BLaER1 (cell line): ENCODE measurements at regions not wholly inside any gene's neighbourhood (a gene's known extent, or its start where the extent isn't known, plus 50 kb on each side); places are given as distances from the start of the nearest gene placed in this dataset.

ENCODE experiments used
- H3K27ac ChIP-seq: shearing (Covaris generic); formaldehyde crosslinking; 2 replicates; pipeline ENCODE4 v1.8.1; 2022
- H3K27me3 ChIP-seq: shearing (Covaris generic); formaldehyde crosslinking; 2 replicates; pipeline ENCODE4 v1.8.1; 2022
- H3K36me3 ChIP-seq: shearing (Covaris generic); formaldehyde crosslinking; 2 replicates; pipeline ENCODE4 v1.8.1; 2022
- H3K4me1 ChIP-seq: shearing (Covaris generic); formaldehyde crosslinking; 2 replicates; pipeline ENCODE4 v1.8.1; 2022
- H3K4me2 ChIP-seq: shearing (Covaris generic); formaldehyde crosslinking; 2 replicates; pipeline ENCODE4 v1.8.1; 2022
- H3K4me3 ChIP-seq: shearing (Covaris generic); formaldehyde crosslinking; 2 replicates; pipeline ENCODE4 v1.8.1; 2022
- H3K9ac ChIP-seq: shearing (Covaris generic); formaldehyde crosslinking; 2 replicates; pipeline ENCODE4 v1.8.1; 2022
- H3K9me3 ChIP-seq: shearing (Covaris generic); formaldehyde crosslinking; 2 replicates; pipeline ENCODE4 v1.8.1; 2022
- H4K20me1 ChIP-seq: shearing (Covaris generic); formaldehyde crosslinking; 2 replicates; pipeline ENCODE4 v1.8.1; 2022
- Cebpa-rat ChIP-seq: shearing (Covaris generic); IDR thresholded peaks from 2 replicates; pipeline ENCODE4 v1.8.1; 2022

DNA sequence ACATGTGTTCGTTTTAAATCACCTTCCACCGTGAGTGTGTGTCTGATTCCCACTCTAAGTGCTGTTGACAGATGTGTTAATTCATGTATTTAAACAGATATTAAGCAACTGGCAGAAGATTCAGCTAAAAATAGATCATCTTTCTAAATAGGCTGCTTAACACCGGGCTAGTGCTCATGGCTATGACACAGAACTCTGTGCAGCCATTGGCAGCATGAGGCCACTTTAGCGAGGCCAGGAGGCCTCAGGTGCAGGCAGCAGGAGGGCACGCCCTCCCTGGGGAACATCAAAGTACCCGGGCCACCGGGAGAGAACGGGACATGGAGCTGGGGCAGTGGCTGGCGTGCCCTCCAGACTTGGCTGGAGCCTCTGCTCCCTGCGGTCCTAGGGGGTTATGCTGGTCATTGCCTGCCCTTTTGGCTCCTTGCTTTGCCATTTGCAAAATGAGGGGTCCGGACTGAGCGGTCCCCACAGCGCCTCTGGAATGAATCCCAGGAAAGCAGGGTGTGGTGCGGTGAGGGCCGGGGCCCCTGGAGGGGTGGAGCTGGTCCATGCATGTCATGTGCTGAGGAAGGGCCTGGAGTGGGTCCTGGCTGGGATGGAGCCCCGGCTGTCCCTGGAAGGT, 62.8 kb upstream of the HDAC4 start:
- Histone ChIP-seq H3K4me1 (peaks cover 45% of the 10 kb centered on the region), H3K9me3 (peaks cover 3% of the 10 kb centered on the region; the same call in 1 of the 2 replicates), H3K27ac (peak overlapping the region; percentile 63), H3K27me3 (no peaks in the 10 kb centered on the region), H4K20me1 (no peaks in the 10 kb centered on the region), H3K4me2 (peak overlapping the region; percentile 84), H3K36me3 (no peaks in the 10 kb centered on the region), H3K9ac (peak overlapping the region; percentile 63; the same call in 1 of the 2 replicates), H3K4me3 (no peak overlapping the region)
- no peak for TF ChIP-seq Cebpa-rat

- peak overlapping the region; percentile 63; the same call in 1 of the 2 replicates for H3K9ac ChIP-seq
- H3K36me3 ChIP-seq: 0 out of 2 replicates have a peak, but pooled peaks cover 3% of the 10 kb centered on the region
- no peaks in the 10 kb centered on the region for H3K27me3 ChIP-seq
- peak overlapping the region; percentile 84 for H3K4me2 ChIP-seq
- H3K27ac ChIP-seq: peak overlapping the region; percentile 63
- peaks cover 45% of the 10 kb centered on the region for H3K4me1 ChIP-seq
- H3K4me3 ChIP-seq: no peak overlapping the region
- no peaks in the 10 kb centered on the region for H3K9me3 ChIP-seq
- no peak for TF ChIP-seq Cebpa-rat
- no peaks in the 10 kb centered on the region for H4K20me1 ChIP-seq
These were observed 62.1 kb upstream of the HDAC4 start for GRCh38 chr2:239462671-239463506.

GRCh38 chr2:239462191-239462515, 61.3 kb upstream of the HDAC4 start:
- Histone ChIP-seq H4K20me1 (no peaks in the 10 kb centered on the region), H3K27me3 (no peaks in the 10 kb centered on the region), H3K27ac (no peak overlapping the region), H3K4me3 (no peak overlapping the region), H3K9ac (no peak overlapping the region), H3K4me1 (peaks cover 45% of the 10 kb centered on the region), H3K9me3 (no peaks in the 10 kb centered on the region), H3K4me2 (no peak overlapping the region), H3K36me3 (peaks cover 3% of the 10 kb centered on the region; the same call in 1 of the 2 replicates)
- no peak for TF ChIP-seq Cebpa-rat

- Histone ChIP-seq H4K20me1 (no peaks in the 10 kb centered on the region), H3K36me3 (peaks cover 3% of the 10 kb centered on the region; the same call in 1 of the 2 replicates), H3K9ac (no peak overlapping the region), H3K4me2 (no peak overlapping the region), H3K9me3 (no peaks in the 10 kb centered on the region), H3K4me1 (peaks cover 41% of the 10 kb centered on the region), H3K27ac (no peak overlapping the region), H3K27me3 (no peaks in the 10 kb centered on the region), H3K4me3 (no peak overlapping the region)
- no peak for TF ChIP-seq Cebpa-rat
These were observed 60.7 kb upstream of the HDAC4 start for GRCh38 chr2:239461291-239462190.

DNA sequence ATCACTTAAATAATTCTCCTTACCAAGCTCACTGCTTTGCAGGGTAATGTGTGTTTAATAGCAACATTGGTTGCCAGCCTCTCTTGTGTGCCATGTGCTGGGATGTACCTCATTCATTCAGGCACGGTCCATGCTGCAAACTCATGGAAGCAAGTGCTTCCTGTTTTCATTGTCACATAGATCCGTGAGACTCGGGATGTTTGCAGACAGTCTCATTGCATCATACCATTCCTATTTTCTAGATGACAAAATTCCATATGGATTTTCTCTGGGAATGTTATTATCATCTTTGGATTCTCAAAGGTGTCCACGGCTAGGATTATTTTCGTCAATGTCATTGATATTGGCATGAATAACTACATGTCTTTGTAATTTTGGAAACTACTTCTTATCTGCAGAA, 60.0 kb upstream of the HDAC4 start:
- Histone ChIP-seq H3K4me2 (no peak overlapping the region), H3K36me3 (peaks cover 3% of the 10 kb centered on the region; the same call in 1 of the 2 replicates), H3K27ac (no peak overlapping the region), H4K20me1 (no peaks in the 10 kb centered on the region), H3K27me3 (no peaks in the 10 kb centered on the region), H3K4me3 (no peak overlapping the region), H3K9me3 (no peaks in the 10 kb centered on the region), H3K4me1 (peaks cover 33% of the 10 kb centered on the region), H3K9ac (no peak overlapping the region)
- no peak for TF ChIP-seq Cebpa-rat

DNA sequence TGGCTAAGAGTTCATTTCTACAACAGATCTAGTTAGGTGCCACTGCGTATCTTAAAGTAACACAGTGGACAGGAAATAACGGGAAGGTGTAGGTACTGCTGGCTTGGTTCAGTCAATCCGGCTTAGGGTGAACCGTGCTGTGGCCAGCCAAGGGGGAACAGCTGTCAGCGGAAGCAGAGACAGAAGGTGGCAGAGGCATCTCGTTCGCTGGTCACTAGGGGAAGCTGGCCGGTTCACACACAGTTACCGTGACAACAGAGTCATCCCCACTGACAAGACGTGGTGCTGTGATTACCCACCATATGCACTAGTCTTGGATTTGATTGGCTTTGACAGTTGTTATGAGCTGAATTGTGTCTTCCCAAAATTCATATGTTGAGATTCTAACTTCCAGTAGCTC, 58.8 kb upstream of the HDAC4 start:
- no peak overlapping the region for H3K4me2 ChIP-seq
- peaks cover under 1% of the 10 kb centered on the region; the same call in 1 of the 2 replicates for H3K9me3 ChIP-seq
- H4K20me1 ChIP-seq: no peaks in the 10 kb centered on the region
- H3K36me3 ChIP-seq: peaks cover 3% of the 10 kb centered on the region; the same call in 1 of the 2 replicates
- no peaks in the 10 kb centered on the region for H3K27me3 ChIP-seq
- no peak overlapping the region for H3K9ac ChIP-seq
- no peak for TF ChIP-seq Cebpa-rat
- H3K27ac ChIP-seq: no peak overlapping the region
- H3K4me3 ChIP-seq: no peak overlapping the region
- peaks cover 22% of the 10 kb centered on the region for H3K4me1 ChIP-seq

DNA sequence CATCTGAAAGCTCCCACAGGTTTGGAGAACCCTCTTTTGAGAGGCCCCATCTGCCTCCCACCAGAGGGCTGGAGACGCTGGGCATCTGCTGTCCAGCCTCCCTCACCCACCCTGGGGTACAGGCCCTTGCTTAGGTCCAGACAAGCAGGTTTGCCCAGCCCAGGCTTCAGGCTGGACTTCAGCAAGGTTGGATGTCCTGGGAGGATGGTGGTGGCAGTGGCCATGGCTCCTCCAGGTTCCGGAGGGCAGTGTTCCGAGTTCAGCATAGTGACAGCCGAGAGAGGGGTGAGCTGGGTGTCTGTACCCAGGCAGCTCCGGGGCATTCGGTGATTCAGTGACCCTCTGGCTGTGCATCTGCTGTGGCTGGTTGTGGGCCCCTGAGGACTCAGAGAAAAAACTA, 58.2 kb upstream of the HDAC4 start:
- no peak overlapping the region; the same call in 1 of the 2 replicates for H3K27ac ChIP-seq
- no peaks in the 10 kb centered on the region for H4K20me1 ChIP-seq
- peaks cover 3% of the 10 kb centered on the region; the same call in 1 of the 2 replicates for H3K36me3 ChIP-seq
- H3K4me1 ChIP-seq: peaks cover 16% of the 10 kb centered on the region
- no peak overlapping the region for H3K4me3 ChIP-seq
- no peaks in the 10 kb centered on the region for H3K27me3 ChIP-seq
- peaks cover 5% of the 10 kb centered on the region; the same call in 1 of the 2 replicates for H3K9me3 ChIP-seq
- no peak overlapping the region for H3K4me2 ChIP-seq
- no peak for TF ChIP-seq Cebpa-rat
- no peak overlapping the region for H3K9ac ChIP-seq

DNA sequence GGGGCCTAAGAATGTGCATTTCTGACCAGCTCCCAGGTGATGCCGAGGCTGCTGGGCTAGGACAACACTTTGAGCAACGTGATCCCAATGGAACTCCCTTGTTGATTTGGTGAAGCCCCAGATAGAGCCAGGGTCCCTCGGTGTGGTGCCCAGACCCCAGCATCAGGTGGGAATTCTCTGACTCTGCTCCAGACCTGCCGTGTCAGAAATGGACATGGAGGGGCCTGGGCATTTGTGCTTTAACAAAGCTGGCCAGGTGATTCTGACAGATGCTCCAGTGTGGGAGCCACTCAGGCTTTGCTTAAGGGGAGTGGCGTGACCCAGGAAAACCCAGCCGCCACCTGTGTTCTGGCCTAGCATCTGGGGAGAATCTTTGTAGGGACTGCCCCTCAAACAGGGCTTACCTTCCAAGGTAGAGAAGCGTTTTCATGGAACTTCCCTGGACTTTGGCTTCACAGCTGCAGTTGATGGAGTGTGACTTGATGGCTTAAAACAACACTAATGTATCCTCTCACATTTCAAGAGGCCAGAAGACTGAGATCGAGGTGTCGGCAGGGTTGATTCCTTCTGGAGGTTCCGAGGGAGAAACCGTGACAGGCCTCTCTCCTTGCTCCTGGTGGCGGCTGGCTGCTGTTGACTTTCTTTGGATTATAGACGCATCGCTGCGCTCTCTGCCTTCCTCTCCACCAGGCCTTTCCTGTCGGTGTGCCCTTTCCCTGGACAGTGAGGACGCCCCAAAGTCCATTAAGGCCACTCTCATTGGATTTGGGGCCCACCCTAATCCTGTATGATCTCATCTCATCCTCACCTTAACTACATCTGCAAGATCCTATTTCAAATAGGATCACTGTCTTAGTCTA, 57.0 kb upstream of the HDAC4 start:
- H3K27me3 ChIP-seq: no peaks in the 10 kb centered on the region

GRCh38 chr2:239456940-239457339, 56.1 kb upstream of the HDAC4 start:
- peaks cover 3% of the 10 kb centered on the region; the same call in 1 of the 2 replicates for H3K36me3 ChIP-seq
- TF ChIP-seq Cebpa-rat: no peak
- no peak overlapping the region for H3K4me3 ChIP-seq
- H3K9me3 ChIP-seq: peaks cover 24% of the 10 kb centered on the region
- H3K4me1 ChIP-seq: no peaks in the 10 kb centered on the region
- no peak overlapping the region for H3K9ac ChIP-seq
- no peak overlapping the region for H3K4me2 ChIP-seq
- no peaks in the 10 kb centered on the region for H4K20me1 ChIP-seq
- H3K27ac ChIP-seq: no peak overlapping the region
- no peaks in the 10 kb centered on the region for H3K27me3 ChIP-seq

More for the DNA sequence above, 57.0 kb upstream of the HDAC4 start:
- Histone ChIP-seq H3K36me3 (peaks cover 3% of the 10 kb centered on the region; the same call in 1 of the 2 replicates), H3K4me1 (peaks cover 4% of the 10 kb centered on the region), H3K4me2 (no peak overlapping the region), H4K20me1 (no peaks in the 10 kb centered on the region), H3K9me3 (peaks cover 16% of the 10 kb centered on the region), H3K27ac (no peak overlapping the region), H3K4me3 (no peak overlapping the region), H3K9ac (no peak overlapping the region)
- TF ChIP-seq Cebpa-rat: no peak
